H1 (cell line): ENCODE measurements at regions not wholly inside any gene's neighbourhood (a gene's known extent, or its start where the extent isn't known, plus 50 kb on each side); places are given as distances from the start of the nearest gene placed in this dataset.

Experiments
- CTCF ChIA-PET: fragments of 300-600 bp; sonication (Branson Sonifier 250); formaldehyde crosslinking; loops from one replicate; lab custom pipeline; 2021; ENCODE audit not compliant: partially characterized antibody; lab: Charles Lee
- POLR2A ChIA-PET: fragments of 300-600 bp; sonication (Branson Sonifier 250); formaldehyde crosslinking; loops from one replicate; lab custom pipeline; 2021; ENCODE audit warnings: inconsistent platforms; ENCODE audit not compliant: partially characterized antibody; lab: Charles Lee
- DNase-seq, 2 experiments: peaks; one replicate each; pipeline versions ENCODE4 v3.0.0 to v3.0.0-alpha.2; 2010 to 2022; ENCODE audit warnings: low spot score in 2 of 2, low read depth in 1 of 2, mixed read lengths in 1 of 2
- FAIRE-seq: peaks from 2 replicates; lab custom pipeline; 2011; peaks lifted over from hg19 to GRCh38; lab: Jason Lieb, UNC
- H2AFZ ChIP-seq: 2 replicates; pipeline ENCODE4 v1.8.1; 2012; ENCODE audit warnings: low read length, inconsistent platforms
- H2AK5ac ChIP-seq: 2 replicates; pipeline ENCODE4 v1.6.1; 2013; ENCODE audit warnings: low read depth, low read length
- H2BK120ac ChIP-seq: replicated peaks from 2 replicates; pipeline ENCODE3; 2013; ENCODE audit warnings: low read depth, low read length, inconsistent platforms
- H2BK12ac ChIP-seq: 2 replicates; pipeline ENCODE4 v1.6.1; 2013; ENCODE audit warnings: low read depth, low read length
- H2BK15ac ChIP-seq: 2 replicates; pipeline ENCODE4 v1.6.1; 2013; ENCODE audit warnings: low read length
- H2BK20ac ChIP-seq: 2 replicates; pipeline ENCODE4 v1.6.1; 2013; ENCODE audit warnings: low read length
- H2BK5ac ChIP-seq: 2 replicates; pipeline ENCODE4 v1.6.1; 2013; ENCODE audit warnings: low read depth, low read length
- H3K14ac ChIP-seq: 2 replicates; pipeline ENCODE4 v1.6.1; 2013; ENCODE audit warnings: inconsistent platforms; ENCODE audit not compliant: insufficient read length
- H3K18ac ChIP-seq: 2 replicates; pipeline ENCODE4 v1.6.1; 2013; ENCODE audit warnings: low read length; ENCODE audit errors: extremely low read depth
- H3K23ac ChIP-seq: 2 replicates; pipeline ENCODE4 v1.6.1; 2013; ENCODE audit warnings: inconsistent platforms; ENCODE audit not compliant: insufficient read length
- H3K23me2 ChIP-seq: 2 replicates; pipeline ENCODE4 v1.6.1; 2013; ENCODE audit warnings: low read depth, low read length
- H3K27ac ChIP-seq: 2 replicates; pipeline ENCODE4 v1.6.1; 2011; ENCODE audit warnings: low read depth, low read length, inconsistent platforms
- H3K27me3 ChIP-seq, 4 experiments: replicated peaks in 1 of 4; 1 replicate in 1 of 4; 2 replicates in 3 of 4; pipeline versions ENCODE4 v1.6.1 to v1.8.1; 2011 to 2013; ENCODE audit warnings: low read length in 3 of 4, mild to moderate bottlenecking in 3 of 4, inconsistent platforms in 2 of 4, mixed read lengths in 2 of 4, moderate library complexity in 1 of 4; ENCODE audit not compliant: control insufficient read depth in 3 of 4, insufficient read depth in 3 of 4; ENCODE audit errors: extremely low read depth in 1 of 4
- H3K36me3 ChIP-seq, 4 experiments: 2 replicates each; pipeline versions ENCODE4 v1.6.1 to v1.8.1; 2011 to 2013; ENCODE audit warnings: mild to moderate bottlenecking in 4 of 4, low read length in 3 of 4, moderate library complexity in 2 of 4, control low read depth in 1 of 4, inconsistent platforms in 1 of 4; ENCODE audit not compliant: insufficient read depth in 4 of 4, control insufficient read depth in 2 of 4
- H3K4ac ChIP-seq: replicated peaks from 2 replicates; pipeline ENCODE3; 2013; ENCODE audit warnings: low read length, low read depth, mixed read lengths, inconsistent platforms; ENCODE audit not compliant: insufficient read length
- H3K4me1 ChIP-seq, 4 experiments: replicated peaks in 1 of 4; 1 replicate in 1 of 4; 2 replicates in 3 of 4; pipeline versions ENCODE4 v1.6.1 to v1.8.1; 2011 to 2013; ENCODE audit warnings: low read length in 3 of 4, inconsistent platforms in 2 of 4, mixed read lengths in 1 of 4; ENCODE audit not compliant: insufficient read depth in 4 of 4, control insufficient read depth in 3 of 4
- H3K4me2 ChIP-seq, 2 experiments: 2 replicates each; pipeline versions ENCODE4 v1.6.1 to v1.8.1; 2011 to 2013; ENCODE audit warnings: low read depth in 2 of 2, low read length in 2 of 2, control low read depth in 1 of 2, inconsistent platforms in 1 of 2, mild to moderate bottlenecking in 1 of 2; ENCODE audit not compliant: insufficient read depth in 1 of 2
- H3K4me3 ChIP-seq, 4 experiments: fragments of 200-600, 300-600 bp in 1 of 4; sonication (generic), shearing (Covaris generic), sonication (Bioruptor Twin) in 1 of 4; 2 replicates each; pipeline versions ENCODE4 v1.5.1 to v1.8.1; 2011 to 2016; ENCODE audit warnings: low read length in 4 of 4, low read depth in 3 of 4, control low read depth in 2 of 4, inconsistent platforms in 2 of 4, mild to moderate bottlenecking in 2 of 4, mixed read lengths in 1 of 4, moderate library complexity in 1 of 4; ENCODE audit not compliant: insufficient read depth in 2 of 4; ENCODE audit errors: extremely low read depth in 1 of 4
- H3K56ac ChIP-seq: replicated peaks from 2 replicates; pipeline ENCODE3; 2013; ENCODE audit warnings: low read depth, mild to moderate bottlenecking, mixed read lengths, low read length, inconsistent platforms; ENCODE audit not compliant: insufficient read length
- H3K79me1 ChIP-seq: 2 replicates; pipeline ENCODE4 v1.6.1; 2013; ENCODE audit warnings: low read depth, low read length, control low read depth
- H3K79me2 ChIP-seq, 2 experiments: 2 replicates each; pipeline versions ENCODE4 v1.6.1 to v1.8.1; 2012 to 2013; ENCODE audit warnings: low read length in 2 of 2, mild to moderate bottlenecking in 2 of 2, inconsistent platforms in 1 of 2; ENCODE audit not compliant: insufficient read depth in 2 of 2, control insufficient read depth in 1 of 2
- H3K9ac ChIP-seq, 4 experiments: replicated peaks in 1 of 4; 1 replicate in 1 of 4; 2 replicates in 3 of 4; pipeline versions ENCODE4 v1.6.1 to v1.8.1; 2011 to 2013; ENCODE audit warnings: low read depth in 3 of 4, low read length in 3 of 4, control low read depth in 2 of 4, mild to moderate bottlenecking in 2 of 4, moderate library complexity in 2 of 4, inconsistent platforms in 1 of 4; ENCODE audit errors: extremely low read depth in 1 of 4
- H3K9me3 ChIP-seq, 2 experiments: 2 replicates each; pipeline versions ENCODE4 v1.6.1 to v1.8.1; 2012 to 2013; ENCODE audit warnings: mild to moderate bottlenecking in 2 of 2, moderate library complexity in 2 of 2, control low read depth in 1 of 2, inconsistent platforms in 1 of 2, low read depth in 1 of 2, low read length in 1 of 2, mixed read lengths in 1 of 2; ENCODE audit not compliant: insufficient read depth in 2 of 2
- H4K20me1 ChIP-seq, 2 experiments: replicated peaks in 1 of 2; 2 replicates each; pipeline versions ENCODE3 to v1.8.1; 2011 to 2013; ENCODE audit warnings: inconsistent platforms in 2 of 2, low read length in 2 of 2, mild to moderate bottlenecking in 1 of 2; ENCODE audit not compliant: insufficient read depth in 2 of 2, control insufficient read depth in 1 of 2
- H4K5ac ChIP-seq: 2 replicates; pipeline ENCODE4 v1.6.1; 2013; ENCODE audit warnings: low read length, low read depth, mixed read lengths, inconsistent platforms; ENCODE audit not compliant: insufficient read length
- H4K8ac ChIP-seq: 2 replicates; pipeline ENCODE4 v1.8.0; 2013; ENCODE audit warnings: mild to moderate bottlenecking, moderate library complexity, low read length, inconsistent platforms; ENCODE audit not compliant: insufficient read depth; ENCODE audit errors: extremely low read depth
- H4K91ac ChIP-seq: replicated peaks from 2 replicates; pipeline ENCODE3; 2013; ENCODE audit warnings: low read length, mixed read lengths, inconsistent platforms; ENCODE audit not compliant: insufficient read length
- CBX5 ChIP-seq: fragments of 300-800, 300-1000 bp; sonication (generic); IDR thresholded peaks from 2 replicates; pipeline ENCODE4 v1.7.1; 2016; ENCODE audit warnings: antibody characterized with exemption, low read length, low read depth
- NANOG ChIP-seq: IDR thresholded peaks from 2 replicates; pipeline ENCODE4 v1.6.1; 2011; ENCODE audit warnings: low read length, low read depth, mild to moderate bottlenecking, inconsistent platforms; ENCODE audit not compliant: insufficient read depth, poor library complexity, severe bottlenecking
- SP2 ChIP-seq: IDR thresholded peaks from 2 replicates; pipeline ENCODE4 v1.6.1; 2012; ENCODE audit warnings: mild to moderate bottlenecking, low read length, inconsistent platforms
- SP4 ChIP-seq: IDR thresholded peaks from 2 replicates; pipeline ENCODE4 v1.6.1; 2012; ENCODE audit warnings: low read length, inconsistent platforms
- WGBS, 2 experiments: shearing (Covaris generic) in 1 of 2; methylation state at CpG; one replicate each; pipeline versions ENCODE4 v1.1.6 to v1.1.7; 2013 to 2015; ENCODE audit warnings: low lambda C conversion rate in 2 of 2, mixed read lengths in 2 of 2, inconsistent platforms in 1 of 2, low coverage in 1 of 2, missing lambda C conversion rate in 1 of 2; ENCODE audit not compliant: insufficient replicate concordance in 2 of 2, insufficient coverage in 1 of 2, insufficient read length in 1 of 2; ENCODE audit errors: extremely low coverage in 1 of 2, missing lambda C conversion rate in 1 of 2; 5-methylcytosine and 5-hydroxymethylcytosine counted together

GRCh38 chr2:107305966-107306365, 420.0 kb upstream of the ST6GAL2 start:
- Histone ChIP-seq H3K4me2 (no peak overlapping the region), H3K56ac (no peak overlapping the region), H3K9me3 (no peaks in the 10 kb centered on the region), H3K23me2 (no peaks in the 10 kb centered on the region), H4K5ac (no peak overlapping the region), H3K79me2 (no peaks in the 10 kb centered on the region), H3K79me1 (no peaks in the 10 kb centered on the region), H4K8ac (no peak overlapping the region), H4K20me1 (no peaks in the 10 kb centered on the region), H2BK5ac (no peak overlapping the region), H3K4me1 (no peaks in the 10 kb centered on the region), H4K91ac (no peak overlapping the region), H2BK15ac (no peak overlapping the region), H3K4ac (no peak overlapping the region), H3K14ac (no peak overlapping the region), H2BK12ac (no peak overlapping the region), H3K9ac (no peak overlapping the region), H3K4me3 (no peak overlapping the region), H3K36me3 (no peaks in the 10 kb centered on the region), H2AFZ (no peak overlapping the region), H2AK5ac (no peak overlapping the region), H2BK120ac (no peak overlapping the region), H3K18ac (no peak overlapping the region), H2BK20ac (no peak overlapping the region), H3K23ac (no peak overlapping the region), H3K27ac (no peak overlapping the region), H3K27me3 (no peaks in the 10 kb centered on the region)
- WGBS, 2 experiments: 84% methylated on average over 4 of the region's 4 CpGs; no CpG with 5 or more reads in 1 of the 2 experiments
- CTCF ChIA-PET: no interaction called here
- no peak for FAIRE-seq
- DNase-seq: no peak
- POLR2A ChIA-PET: no interaction called here
- TF ChIP-seq SP4 (no peak), CBX5 (no peak), NANOG (no peak), SP2 (no peak)
